ENCODE measurements at regions not wholly inside any gene's neighbourhood (a gene's known extent, or its start where the extent isn't known, plus 50 kb on each side); places are given as distances from the start of the nearest gene placed in this dataset.

DNA sequence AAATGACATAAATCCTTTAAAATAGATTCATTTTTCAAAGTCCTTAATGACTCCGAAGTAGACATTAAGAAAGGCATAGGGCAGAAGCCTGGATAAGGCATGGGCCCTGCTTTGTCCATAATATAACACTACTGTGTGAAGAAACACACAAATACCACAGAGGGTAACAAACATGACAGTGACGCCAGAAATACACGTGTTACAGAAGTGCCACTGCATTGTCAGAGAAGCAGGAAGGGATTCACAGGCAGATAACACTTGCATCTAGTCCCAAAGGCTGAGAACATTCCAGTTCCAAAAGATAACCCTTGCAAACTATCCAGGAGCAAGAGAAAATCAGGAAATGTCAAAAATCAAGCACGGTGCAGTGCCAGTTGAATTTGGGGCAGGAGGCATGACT, 633.2 kb downstream of the LIG4 start:
- no TSS peak for BruUV-seq (replicated peaks)
- Histone ChIP-seq H3K9me3 (ENCODE audit: low read length) (no peaks in the 10 kb centered on the region), H3K4me3 (ENCODE audit: low read length) (no peak overlapping the region), H3K4me2 (ENCODE audit: low read length) (no peak overlapping the region), H3K9me2 (replicated peaks; ENCODE audit: low read length) (no peaks in the 10 kb centered on the region), H2AFZ (ENCODE audit: low read length) (no peak overlapping the region), H3K27me3 (ENCODE audit: low read length) (no peaks in the 10 kb centered on the region), H3K27ac (ENCODE audit: low read length) (no peak overlapping the region), H3K4me1 (ENCODE audit: insufficient read depth, low read length) (no peaks in the 10 kb centered on the region), H3F3A (ENCODE audit: low read length, unreplicated experiment) (no peaks in the 10 kb centered on the region), H3K36me3 (ENCODE audit: low read depth, low read length) (no peaks in the 10 kb centered on the region), H3K9ac (ENCODE audit: low read length) (no peak overlapping the region), H3K79me2 (ENCODE audit: low read length) (no peaks in the 10 kb centered on the region; the same call in 1 of the 2 replicates), H4K20me1 (ENCODE audit: low read length) (no peaks in the 10 kb centered on the region)
- POLR2A ChIA-PET (ENCODE audit: unreplicated experiment): no interaction called here
- DNase-seq: no peak
- intact Hi-C loops (cut with micrococcal nuclease): no loop called here
- CTCF ChIA-PET: no interaction called here
- ATAC-seq: no peak
- TF ChIP-seq EZH2 (IDR thresholded peaks at IDR 0.05; ENCODE audit: low read length, unreplicated experiment) (no peak), EZH2phosphoT487 (IDR thresholded peaks at IDR 0.05; ENCODE audit: borderline replicate concordance, low read length) (no peak)
- TF ChIP-seq, protein P1, sequence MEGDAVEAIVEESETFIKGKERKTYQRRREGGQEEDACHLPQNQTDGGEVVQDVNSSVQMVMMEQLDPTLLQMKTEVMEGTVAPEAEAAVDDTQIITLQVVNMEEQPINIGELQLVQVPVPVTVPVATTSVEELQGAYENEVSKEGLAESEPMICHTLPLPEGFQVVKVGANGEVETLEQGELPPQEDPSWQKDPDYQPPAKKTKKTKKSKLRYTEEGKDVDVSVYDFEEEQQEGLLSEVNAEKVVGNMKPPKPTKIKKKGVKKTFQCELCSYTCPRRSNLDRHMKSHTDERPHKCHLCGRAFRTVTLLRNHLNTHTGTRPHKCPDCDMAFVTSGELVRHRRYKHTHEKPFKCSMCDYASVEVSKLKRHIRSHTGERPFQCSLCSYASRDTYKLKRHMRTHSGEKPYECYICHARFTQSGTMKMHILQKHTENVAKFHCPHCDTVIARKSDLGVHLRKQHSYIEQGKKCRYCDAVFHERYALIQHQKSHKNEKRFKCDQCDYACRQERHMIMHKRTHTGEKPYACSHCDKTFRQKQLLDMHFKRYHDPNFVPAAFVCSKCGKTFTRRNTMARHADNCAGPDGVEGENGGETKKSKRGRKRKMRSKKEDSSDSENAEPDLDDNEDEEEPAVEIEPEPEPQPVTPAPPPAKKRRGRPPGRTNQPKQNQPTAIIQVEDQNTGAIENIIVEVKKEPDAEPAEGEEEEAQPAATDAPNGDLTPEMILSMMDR (conservative IDR thresholded peaks at IDR 0.05; ENCODE audit: low read depth, low read length): no peak

DNA sequence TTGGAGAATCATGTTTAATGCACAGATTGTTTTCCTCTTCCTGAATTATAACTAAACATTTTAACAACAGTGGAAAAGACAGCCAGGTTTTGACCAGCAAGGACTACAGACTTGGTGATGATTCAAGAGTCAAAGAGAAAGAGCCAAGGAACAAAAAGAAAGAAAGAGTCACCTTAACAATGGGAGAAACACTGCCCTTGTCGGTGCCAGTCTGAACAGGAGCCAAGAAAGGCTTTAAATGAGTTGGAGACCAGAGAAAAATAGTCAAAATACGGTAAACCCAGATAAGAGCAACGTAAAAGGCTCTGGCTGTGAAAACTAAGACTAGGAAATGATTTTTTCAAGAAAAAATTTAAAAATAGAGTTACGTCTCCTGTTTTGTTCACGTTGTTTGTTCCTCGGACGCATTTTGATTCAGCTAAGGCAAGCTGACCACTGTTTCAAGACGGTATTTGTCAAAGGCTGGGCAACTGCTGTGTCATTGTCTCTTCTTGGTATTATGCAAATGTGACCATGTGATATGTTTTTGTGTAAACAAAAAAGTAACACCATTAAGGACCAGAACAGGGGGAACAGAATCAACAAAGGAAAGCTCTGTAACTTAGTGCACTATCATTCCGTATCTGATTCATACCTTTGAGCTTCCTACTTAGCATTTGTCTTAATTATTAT, 634.5 kb downstream of the LIG4 start:
- Histone ChIP-seq H3K4me1 (ENCODE audit: insufficient read depth, low read length) (no peaks in the 10 kb centered on the region), H3K79me2 (ENCODE audit: low read length) (no peaks in the 10 kb centered on the region; the same call in 1 of the 2 replicates), H4K20me1 (ENCODE audit: low read length) (no peaks in the 10 kb centered on the region), H3K27ac (ENCODE audit: low read length) (no peak overlapping the region), H3K27me3 (ENCODE audit: low read length) (no peaks in the 10 kb centered on the region), H3F3A (ENCODE audit: low read length, unreplicated experiment) (no peaks in the 10 kb centered on the region), H2AFZ (ENCODE audit: low read length) (no peak overlapping the region), H3K9me2 (replicated peaks; ENCODE audit: low read length) (no peaks in the 10 kb centered on the region), H3K4me2 (ENCODE audit: low read length) (no peak overlapping the region), H3K9ac (ENCODE audit: low read length) (no peak overlapping the region), H3K4me3 (ENCODE audit: low read length) (no peak overlapping the region), H3K36me3 (ENCODE audit: low read depth, low read length) (no peaks in the 10 kb centered on the region), H3K9me3 (ENCODE audit: low read length) (no peaks in the 10 kb centered on the region)
- ChIA-PET CTCF (no interaction called here), POLR2A (ENCODE audit: unreplicated experiment) (no interaction called here)
- no peak for DNase-seq
- TF ChIP-seq EZH2 (IDR thresholded peaks at IDR 0.05; ENCODE audit: low read length, unreplicated experiment): no peak
- no peak for TF ChIP-seq EZH2phosphoT487 (IDR thresholded peaks at IDR 0.05; ENCODE audit: borderline replicate concordance, low read length)
- TF ChIP-seq, protein P1 (conservative IDR thresholded peaks at IDR 0.05; ENCODE audit: low read depth, low read length): no peak
- intact Hi-C loops (cut with micrococcal nuclease): no loop called here
- no TSS peak for BruUV-seq (replicated peaks)
- ATAC-seq: no peak

DNA sequence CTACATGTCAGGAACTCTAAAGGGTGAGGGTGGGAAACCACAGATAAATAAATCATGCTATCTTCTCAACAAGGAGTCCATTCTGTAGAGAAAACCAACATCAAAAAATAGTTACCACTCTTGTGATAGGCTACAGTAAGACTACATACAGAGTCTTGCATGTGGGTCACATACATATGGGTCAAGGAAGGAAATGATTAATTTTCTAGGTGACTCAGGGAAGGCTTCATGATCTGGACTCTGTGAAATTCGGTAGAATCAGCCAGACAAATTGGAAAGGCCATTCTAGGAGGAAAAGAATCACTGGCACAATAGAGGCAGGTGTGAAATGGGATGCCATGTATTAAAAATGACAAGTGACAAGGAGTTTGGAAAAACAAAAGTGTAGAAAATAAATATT, 638.9 kb downstream of the LIG4 start:
- TF ChIP-seq, protein P1 (conservative IDR thresholded peaks at IDR 0.05; ENCODE audit: low read depth, low read length): no peak
- TF ChIP-seq EZH2 (IDR thresholded peaks at IDR 0.05; ENCODE audit: low read length, unreplicated experiment) (no peak), EZH2phosphoT487 (IDR thresholded peaks at IDR 0.05; ENCODE audit: borderline replicate concordance, low read length) (no peak)
- H3K9me2 ChIP-seq (replicated peaks; ENCODE audit: low read length): no peaks in the 10 kb centered on the region
- no TSS peak for BruUV-seq (replicated peaks)
- H3K4me1 ChIP-seq (ENCODE audit: insufficient read depth, low read length): no peaks in the 10 kb centered on the region
- no peaks in the 10 kb centered on the region for H3K27me3 ChIP-seq (ENCODE audit: low read length)
- H3K4me2 ChIP-seq (ENCODE audit: low read length): no peak overlapping the region
- no peak overlapping the region for H3K9ac ChIP-seq (ENCODE audit: low read length)
- DNase-seq (peak; percentile 13), ATAC-seq (peak; percentile 31; the same call in 1 of the 2 replicates)
- no peak overlapping the region for H2AFZ ChIP-seq (ENCODE audit: low read length)
- H3F3A ChIP-seq (ENCODE audit: low read length, unreplicated experiment): no peaks in the 10 kb centered on the region
- H3K4me3 ChIP-seq (ENCODE audit: low read length): no peak overlapping the region
- H3K36me3 ChIP-seq (ENCODE audit: low read depth, low read length): no peaks in the 10 kb centered on the region
- intact Hi-C loops (cut with micrococcal nuclease): no loop called here
- H4K20me1 ChIP-seq (ENCODE audit: low read length): no peaks in the 10 kb centered on the region
- H3K9me3 ChIP-seq (ENCODE audit: low read length): no peaks in the 10 kb centered on the region
- no peaks in the 10 kb centered on the region for H3K79me2 ChIP-seq (ENCODE audit: low read length)
- CTCF ChIA-PET: no interaction called here
- POLR2A ChIA-PET (ENCODE audit: unreplicated experiment): no interaction called here
- no peak overlapping the region for H3K27ac ChIP-seq (ENCODE audit: low read length)

All from PC-3 (cell line).